Stimulated activated memory B cell treated with anti-CD40 and anti-IgM and Interleukin-4, amounts not matched to agents 10 μg/mL and 1 μg/mL and 100 μg/mL, for 72 hours (primary cell): ENCODE measurements at regions not wholly inside any gene's neighbourhood (a gene's known extent, or its start where the extent isn't known, plus 50 kb on each side); places are given as distances from the start of the nearest gene placed in this dataset.

ENCODE experiments used
- ATAC-seq: fragments of 150-1000 bp; cut with Tn5 transposase; 2 replicates; pipeline ENCODE4 v1.10.0; 2021
- H3K27ac Mint-ChIP-seq: one replicate; pipeline ENCODE4 v1.8.0; 2022; ENCODE audit warnings: mild to moderate bottlenecking, mixed read lengths
- H3K27me3 Mint-ChIP-seq: one replicate; pipeline ENCODE4 v1.8.0; 2022; ENCODE audit warnings: mixed read lengths
- H3K36me3 Mint-ChIP-seq: one replicate; pipeline ENCODE4 v1.8.0; 2022; ENCODE audit warnings: mixed read lengths
- H3K4me1 Mint-ChIP-seq: one replicate; pipeline ENCODE4 v1.8.0; 2022; ENCODE audit warnings: mixed read lengths
- H3K4me3 Mint-ChIP-seq: one replicate; pipeline ENCODE4 v1.8.0; 2022; ENCODE audit warnings: mild to moderate bottlenecking, moderate library complexity, mixed read lengths
- H3K9me3 Mint-ChIP-seq: one replicate; pipeline ENCODE4 v1.8.0; 2022; ENCODE audit warnings: mixed read lengths

- no peaks in the 10 kb centered on the region for H3K36me3 Mint-ChIP-seq
- no peak overlapping the region for H3K27ac Mint-ChIP-seq
- H3K4me1 Mint-ChIP-seq, result no peaks in the 10 kb centered on the region
- ATAC-seq, result no peak
- no peak overlapping the region for H3K4me3 Mint-ChIP-seq
- H3K27me3 Mint-ChIP-seq, result no peaks in the 10 kb centered on the region
- peaks cover 6% of the 10 kb centered on the region for H3K9me3 Mint-ChIP-seq
Measured at GRCh38 chr2:76341439-76341838, 630.7 kb upstream of the GCFC2 start.

DNA sequence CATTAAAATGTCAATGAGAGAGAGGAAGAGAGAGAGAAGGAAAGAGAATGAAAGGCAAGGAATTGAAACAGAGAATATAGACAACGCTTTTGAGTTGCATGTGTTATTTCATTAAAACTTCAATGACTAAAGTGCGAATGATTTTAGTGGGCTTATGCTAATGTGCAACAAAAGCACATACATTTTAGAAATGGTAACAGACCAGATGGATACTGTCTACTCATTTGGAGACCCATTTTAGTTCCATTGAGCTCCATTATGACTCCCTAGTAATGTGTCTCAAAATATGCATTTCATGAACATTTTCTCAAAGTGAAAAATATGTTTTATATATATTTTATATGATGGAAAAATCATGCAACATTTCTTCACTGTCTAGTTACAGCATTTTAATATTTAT, 622.2 kb upstream of the GCFC2 start:
- H3K27me3 Mint-ChIP-seq, result no peaks in the 10 kb centered on the region
- no peaks in the 10 kb centered on the region for H3K36me3 Mint-ChIP-seq
- ATAC-seq, result no peak
- H3K4me3 Mint-ChIP-seq, result no peak overlapping the region
- H3K27ac Mint-ChIP-seq, result no peak overlapping the region
- H3K9me3 Mint-ChIP-seq, result peaks cover 26% of the 10 kb centered on the region
- H3K4me1 Mint-ChIP-seq, result no peaks in the 10 kb centered on the region

GRCh38 chr2:76330865-76331264, 620.1 kb upstream of the GCFC2 start:
- Mint-ChIP-seq H3K4me3 (no peak overlapping the region), H3K4me1 (no peaks in the 10 kb centered on the region), H3K27ac (no peak overlapping the region), H3K27me3 (no peaks in the 10 kb centered on the region), H3K9me3 (peaks cover 23% of the 10 kb centered on the region), H3K36me3 (no peaks in the 10 kb centered on the region)
- no peak for ATAC-seq

DNA sequence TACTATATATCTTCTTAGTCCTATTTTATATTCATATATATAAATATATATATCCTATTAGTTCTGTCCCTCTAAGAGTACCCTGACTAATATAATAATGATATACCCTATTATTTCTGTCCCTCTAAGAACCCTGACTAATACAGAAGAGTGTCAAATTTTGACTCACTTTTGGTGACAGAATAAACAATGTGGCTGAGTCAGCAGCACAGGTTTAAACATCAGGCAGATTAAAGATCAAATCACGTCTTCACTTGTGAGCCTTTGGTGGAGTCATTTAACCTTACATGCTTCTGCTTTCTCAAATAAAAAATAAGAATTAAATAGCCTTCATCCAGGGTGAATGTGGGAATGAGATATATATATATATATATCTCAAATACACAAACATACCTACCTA, 615.9 kb upstream of the GCFC2 start:
- ATAC-seq, result no peak
- H3K4me1 Mint-ChIP-seq, result no peaks in the 10 kb centered on the region
- no peak overlapping the region for H3K27ac Mint-ChIP-seq
- H3K9me3 Mint-ChIP-seq, result peaks cover 14% of the 10 kb centered on the region
- H3K4me3 Mint-ChIP-seq, result no peak overlapping the region
- no peaks in the 10 kb centered on the region for H3K27me3 Mint-ChIP-seq
- H3K36me3 Mint-ChIP-seq, result no peaks in the 10 kb centered on the region

GRCh38 chr2:76323381-76323780, 612.7 kb upstream of the GCFC2 start:
- Mint-ChIP-seq H3K9me3 (peaks cover 10% of the 10 kb centered on the region), H3K4me3 (no peak overlapping the region), H3K27me3 (no peaks in the 10 kb centered on the region), H3K27ac (no peak overlapping the region), H3K4me1 (no peaks in the 10 kb centered on the region), H3K36me3 (no peaks in the 10 kb centered on the region)
- no peak for ATAC-seq

DNA sequence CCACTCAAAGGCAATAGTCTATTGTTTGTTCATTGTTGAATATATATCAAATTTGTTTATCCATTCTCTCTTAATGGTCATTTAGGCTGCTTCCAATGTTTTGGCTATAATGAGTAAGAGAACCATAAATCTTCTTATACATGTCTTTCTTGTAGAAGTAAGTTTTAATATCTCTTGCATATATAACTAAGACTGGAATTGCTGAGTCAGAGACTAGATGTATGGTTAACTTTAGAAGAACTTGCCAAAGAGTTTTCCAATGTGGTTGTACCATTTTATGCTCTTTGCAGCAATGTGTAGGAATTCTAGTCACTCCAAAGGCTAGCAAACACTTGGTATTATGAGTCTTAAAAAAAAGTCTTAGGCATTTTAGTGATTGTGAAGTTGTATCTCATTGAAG, 610.0 kb upstream of the GCFC2 start:
- no peak for ATAC-seq
- Mint-ChIP-seq H3K4me1 (no peaks in the 10 kb centered on the region), H3K4me3 (no peak overlapping the region), H3K36me3 (no peaks in the 10 kb centered on the region), H3K9me3 (peaks cover 13% of the 10 kb centered on the region), H3K27me3 (no peaks in the 10 kb centered on the region), H3K27ac (no peak overlapping the region)

GRCh38 chr2:76318848-76319360, 608.2 kb upstream of the GCFC2 start:
- Mint-ChIP-seq H3K36me3 (no peaks in the 10 kb centered on the region), H3K27me3 (no peaks in the 10 kb centered on the region), H3K27ac (no peak overlapping the region), H3K9me3 (peaks cover 10% of the 10 kb centered on the region), H3K4me3 (no peak overlapping the region), H3K4me1 (no peaks in the 10 kb centered on the region)
- no peak for ATAC-seq

DNA sequence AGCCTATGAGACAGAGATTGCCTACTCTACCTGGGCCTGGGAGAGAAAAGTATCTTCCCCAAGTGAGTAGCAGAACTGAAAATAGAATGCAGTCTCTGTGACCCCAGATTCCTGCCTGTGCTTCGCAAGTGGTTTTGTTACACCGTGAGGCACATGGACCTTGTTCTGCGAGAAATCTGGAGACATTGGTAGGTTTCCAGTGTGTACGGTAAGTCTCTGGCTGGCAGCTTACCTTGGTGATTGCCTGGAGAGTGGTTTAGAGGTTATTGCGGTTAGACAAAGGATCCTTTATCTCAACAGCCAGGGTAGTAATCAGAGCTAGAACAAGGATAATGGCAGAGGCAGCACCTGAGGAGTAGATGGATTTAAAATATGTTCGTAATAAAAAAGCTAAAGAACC, 606.0 kb upstream of the GCFC2 start:
- H3K9me3 Mint-ChIP-seq, result peaks cover 6% of the 10 kb centered on the region
- no peak overlapping the region for H3K27ac Mint-ChIP-seq
- H3K36me3 Mint-ChIP-seq, result no peaks in the 10 kb centered on the region

DNA sequence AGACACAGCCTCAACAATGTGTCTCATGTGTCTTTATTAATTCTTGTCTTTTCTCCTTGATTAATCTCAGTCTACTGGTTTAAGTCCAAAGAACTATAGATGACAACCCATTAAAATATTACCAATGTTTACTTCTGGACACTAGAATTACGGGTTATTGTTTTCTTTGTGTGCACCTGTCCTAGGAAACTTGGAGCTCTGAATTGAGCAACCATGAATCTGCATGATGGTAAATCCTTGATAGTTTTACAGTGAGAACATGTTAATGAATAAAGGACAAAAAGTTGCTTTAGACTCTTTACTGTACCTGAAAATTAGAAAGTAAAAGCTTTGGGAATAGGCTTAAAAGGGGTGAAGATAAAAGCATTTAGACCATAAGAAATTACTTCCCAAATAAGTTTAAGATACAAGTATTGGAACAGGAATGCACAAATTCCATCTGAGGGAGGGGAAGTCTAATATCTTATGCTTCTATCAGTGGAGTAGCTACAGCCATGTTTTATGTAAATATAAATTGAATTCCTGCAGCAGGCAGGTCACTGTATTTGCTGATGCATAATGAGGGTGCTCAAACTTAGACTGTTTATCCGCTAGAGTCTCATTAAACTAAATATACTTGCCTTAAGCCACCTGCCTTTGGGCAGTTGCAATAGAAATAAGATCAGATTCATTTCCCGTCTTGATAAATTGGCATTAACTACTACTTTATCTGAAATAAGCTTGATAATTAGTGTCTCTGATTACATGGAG, 603.7 kb upstream of the GCFC2 start:
- Mint-ChIP-seq H3K27ac (no peak overlapping the region), H3K9me3 (peaks cover 3% of the 10 kb centered on the region), H3K4me3 (no peak overlapping the region), H3K27me3 (no peaks in the 10 kb centered on the region), H3K4me1 (no peaks in the 10 kb centered on the region), H3K36me3 (no peaks in the 10 kb centered on the region)
- no peak for ATAC-seq

More for the DNA sequence above, 606.0 kb upstream of the GCFC2 start:
- Mint-ChIP-seq H3K4me1 (no peaks in the 10 kb centered on the region), H3K4me3 (no peak overlapping the region), H3K27me3 (no peaks in the 10 kb centered on the region)
- ATAC-seq, result no peak

DNA sequence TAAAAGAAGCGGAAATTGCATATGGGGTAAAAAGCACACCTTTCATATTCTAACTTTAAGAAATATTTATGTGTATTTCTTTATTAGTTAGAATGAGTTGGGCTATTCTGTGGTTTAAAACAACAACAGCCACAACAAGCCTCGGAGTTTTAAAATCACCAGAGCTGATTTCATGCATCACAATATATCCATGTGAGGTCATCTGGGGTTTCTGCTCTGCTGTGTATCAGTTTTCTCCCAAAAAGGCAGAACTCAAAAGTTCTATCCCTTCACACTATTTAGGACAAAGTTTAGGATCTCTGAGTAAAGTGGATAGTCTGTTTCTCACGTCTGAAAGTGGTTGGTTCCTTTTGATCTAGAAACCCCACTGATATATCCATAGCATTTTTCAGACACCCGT, 601.5 kb upstream of the GCFC2 start:
- Mint-ChIP-seq H3K36me3 (no peaks in the 10 kb centered on the region), H3K27ac (no peak overlapping the region), H3K4me1 (no peaks in the 10 kb centered on the region), H3K9me3 (peaks cover 3% of the 10 kb centered on the region), H3K4me3 (no peak overlapping the region), H3K27me3 (no peaks in the 10 kb centered on the region)
- ATAC-seq, result no peak

DNA sequence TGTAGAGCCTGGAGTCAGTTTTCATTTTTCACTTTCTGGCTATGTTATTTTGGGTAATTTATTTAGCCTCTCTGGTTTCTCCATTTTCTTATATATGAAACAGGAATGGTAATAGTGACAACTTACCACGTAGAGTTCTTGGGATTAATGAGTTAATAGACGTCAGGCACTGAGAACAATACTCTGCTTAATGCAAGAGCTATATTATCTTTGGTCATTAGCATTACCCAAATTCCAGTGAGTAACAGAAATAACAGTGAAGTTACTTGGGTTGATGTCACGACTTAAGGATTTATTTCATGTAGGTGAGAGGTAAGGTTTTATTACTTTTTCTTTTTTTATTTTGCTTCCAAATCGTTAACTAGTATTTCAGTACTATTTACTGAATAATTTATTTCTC, 601.0 kb upstream of the GCFC2 start:
- ATAC-seq, result no peak
- H3K27ac Mint-ChIP-seq, result no peak overlapping the region
- no peaks in the 10 kb centered on the region for H3K4me1 Mint-ChIP-seq
- peaks cover under 1% of the 10 kb centered on the region for H3K9me3 Mint-ChIP-seq
- H3K36me3 Mint-ChIP-seq, result no peaks in the 10 kb centered on the region
- no peaks in the 10 kb centered on the region for H3K27me3 Mint-ChIP-seq
- H3K4me3 Mint-ChIP-seq, result no peak overlapping the region

GRCh38 chr2:76310894-76311633, 600.3 kb upstream of the GCFC2 start:
- no peaks in the 10 kb centered on the region for H3K9me3 Mint-ChIP-seq

DNA sequence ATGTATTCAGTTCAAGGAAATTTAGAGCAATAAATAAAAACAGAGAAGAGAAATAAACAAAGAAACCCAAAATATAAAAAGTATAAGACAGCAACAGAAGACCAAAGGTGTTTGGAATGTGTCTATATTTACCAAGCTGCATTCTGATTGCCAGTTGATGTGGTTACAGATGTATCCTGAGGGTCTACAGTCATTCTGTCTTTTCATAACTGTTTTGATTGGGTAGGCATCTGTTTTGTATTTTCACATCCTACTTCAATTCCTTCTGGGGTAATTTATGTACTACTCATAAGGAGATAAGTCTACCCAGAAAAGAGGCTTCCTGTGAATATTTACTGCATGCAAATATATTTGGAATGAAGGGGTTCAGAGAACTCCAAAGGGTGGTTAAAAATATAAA, 596.8 kb upstream of the GCFC2 start:
- Mint-ChIP-seq H3K27ac (no peak overlapping the region), H3K4me1 (no peaks in the 10 kb centered on the region), H3K27me3 (no peaks in the 10 kb centered on the region), H3K36me3 (no peaks in the 10 kb centered on the region), H3K9me3 (peaks cover 3% of the 10 kb centered on the region), H3K4me3 (no peak overlapping the region)
- ATAC-seq, result no peak

More at GRCh38 chr2:76310894-76311633, 600.3 kb upstream of the GCFC2 start:
- Mint-ChIP-seq H3K4me3 (no peak overlapping the region), H3K4me1 (no peaks in the 10 kb centered on the region), H3K27me3 (no peaks in the 10 kb centered on the region), H3K36me3 (no peaks in the 10 kb centered on the region), H3K27ac (no peak overlapping the region)
- ATAC-seq, result no peak

GRCh38 chr2:76298041-76298440, 587.3 kb upstream of the GCFC2 start:
- no peak for ATAC-seq
- Mint-ChIP-seq H3K4me1 (no peaks in the 10 kb centered on the region), H3K27me3 (no peaks in the 10 kb centered on the region), H3K4me3 (no peak overlapping the region), H3K9me3 (peaks cover 3% of the 10 kb centered on the region), H3K36me3 (no peaks in the 10 kb centered on the region), H3K27ac (no peak overlapping the region)

- Mint-ChIP-seq H3K27me3 (no peaks in the 10 kb centered on the region), H3K9me3 (peaks cover 3% of the 10 kb centered on the region), H3K4me3 (no peak overlapping the region), H3K36me3 (no peaks in the 10 kb centered on the region), H3K4me1 (no peaks in the 10 kb centered on the region), H3K27ac (no peak overlapping the region)
- ATAC-seq, result no peak
Measured at GRCh38 chr2:76296438-76296837, 585.7 kb upstream of the GCFC2 start.

- Mint-ChIP-seq H3K9me3 (peaks cover 3% of the 10 kb centered on the region), H3K36me3 (no peaks in the 10 kb centered on the region), H3K4me1 (no peaks in the 10 kb centered on the region), H3K27me3 (no peaks in the 10 kb centered on the region), H3K27ac (no peak overlapping the region), H3K4me3 (no peak overlapping the region)
- ATAC-seq, result no peak
Measured at GRCh38 chr2:76295762-76296161, 585.0 kb upstream of the GCFC2 start.
